C4-2B (cell line): ENCODE measurements at regions not wholly inside any gene's neighbourhood (a gene's known extent, or its start where the extent isn't known, plus 50 kb on each side); places are given as distances from the start of the nearest gene placed in this dataset.

ENCODE experiments used
- ZFX ChIP-seq: fragments of 450-650 bp; IDR thresholded peaks from 2 replicates; pipeline ENCODE4 v1.6.1; 2017
- TF ChIP-seq, protein P1 (sequence below): fragments of 450-650 bp; conservative IDR thresholded peaks from 2 replicates; pipeline ENCODE4 v1.5.1; 2017; ENCODE audit warnings: mild to moderate bottlenecking

- TF ChIP-seq, protein P1, sequence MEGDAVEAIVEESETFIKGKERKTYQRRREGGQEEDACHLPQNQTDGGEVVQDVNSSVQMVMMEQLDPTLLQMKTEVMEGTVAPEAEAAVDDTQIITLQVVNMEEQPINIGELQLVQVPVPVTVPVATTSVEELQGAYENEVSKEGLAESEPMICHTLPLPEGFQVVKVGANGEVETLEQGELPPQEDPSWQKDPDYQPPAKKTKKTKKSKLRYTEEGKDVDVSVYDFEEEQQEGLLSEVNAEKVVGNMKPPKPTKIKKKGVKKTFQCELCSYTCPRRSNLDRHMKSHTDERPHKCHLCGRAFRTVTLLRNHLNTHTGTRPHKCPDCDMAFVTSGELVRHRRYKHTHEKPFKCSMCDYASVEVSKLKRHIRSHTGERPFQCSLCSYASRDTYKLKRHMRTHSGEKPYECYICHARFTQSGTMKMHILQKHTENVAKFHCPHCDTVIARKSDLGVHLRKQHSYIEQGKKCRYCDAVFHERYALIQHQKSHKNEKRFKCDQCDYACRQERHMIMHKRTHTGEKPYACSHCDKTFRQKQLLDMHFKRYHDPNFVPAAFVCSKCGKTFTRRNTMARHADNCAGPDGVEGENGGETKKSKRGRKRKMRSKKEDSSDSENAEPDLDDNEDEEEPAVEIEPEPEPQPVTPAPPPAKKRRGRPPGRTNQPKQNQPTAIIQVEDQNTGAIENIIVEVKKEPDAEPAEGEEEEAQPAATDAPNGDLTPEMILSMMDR, result no peak
- TF ChIP-seq ZFX, result no peak
Measured at GRCh38 chr2:64803776-64804175, 150.1 kb upstream of the SERTAD2 start.
